DOHH2 (cell line): ENCODE measurements at regions not wholly inside any gene's neighbourhood (a gene's known extent, or its start where the extent isn't known, plus 50 kb on each side); places are given as distances from the start of the nearest gene placed in this dataset.

Experiments
- H3F3A ChIP-seq: fragments of 200-600 bp; sonication (generic), shearing (Covaris generic); 2 replicates; pipeline ENCODE4 v1.6.0; 2016; ENCODE audit warnings: antibody characterized with exemption, mild to moderate bottlenecking; ENCODE audit not compliant: control insufficient read depth, insufficient read depth
- H3K27ac ChIP-seq: fragments of 200-600 bp; sonication (generic); 2 replicates; pipeline ENCODE4 v1.5.1; 2014; ENCODE audit warnings: low read depth, mild to moderate bottlenecking, low read length, moderate library complexity
- H3K27me3 ChIP-seq: fragments of 200-600 bp; sonication (generic); 2 replicates; pipeline ENCODE4 v1.6.1; 2014; ENCODE audit warnings: mild to moderate bottlenecking, low read length, mixed read lengths; ENCODE audit not compliant: control insufficient read depth
- H3K36me3 ChIP-seq: fragments of 200-600 bp; sonication (generic); 2 replicates; pipeline ENCODE4 v1.6.1; 2014; ENCODE audit warnings: mild to moderate bottlenecking, low read length, moderate library complexity, mixed read lengths; ENCODE audit not compliant: control insufficient read depth
- H3K4me1 ChIP-seq: fragments of 200-600 bp; sonication (generic); 2 replicates; pipeline ENCODE4 v1.6.1; 2014; ENCODE audit warnings: mild to moderate bottlenecking, low read length, mixed read lengths; ENCODE audit not compliant: control insufficient read depth
- H3K4me2 ChIP-seq: fragments of 200-600 bp; sonication (generic); 2 replicates; pipeline ENCODE4 v1.6.0; 2014; ENCODE audit warnings: mild to moderate bottlenecking, low read length, moderate library complexity
- H3K4me3 ChIP-seq: fragments of 200-600 bp; sonication (generic); 2 replicates; pipeline ENCODE4 v1.5.1; 2014; ENCODE audit warnings: mild to moderate bottlenecking, low read length, mixed read lengths
- H3K79me2 ChIP-seq: fragments of 200-600 bp; sonication (generic); 2 replicates; pipeline ENCODE4 v1.6.1; 2014; ENCODE audit warnings: mild to moderate bottlenecking, low read length, mixed read lengths; ENCODE audit not compliant: control insufficient read depth
- H3K9me2 ChIP-seq: fragments of 200-600 bp; sonication (generic); replicated peaks from 2 replicates; pipeline ENCODE4 v1.6.1; 2014; ENCODE audit warnings: mild to moderate bottlenecking, low read length, mixed read lengths; ENCODE audit not compliant: control insufficient read depth
- H3K9me3 ChIP-seq: fragments of 200-600 bp; sonication (generic); 2 replicates; pipeline ENCODE4 v1.6.1; 2014; ENCODE audit warnings: antibody characterized with exemption, low read length, mixed read lengths; ENCODE audit not compliant: control insufficient read depth, insufficient read depth
- H4K20me1 ChIP-seq: fragments of 200-600 bp; sonication (generic); 2 replicates; pipeline ENCODE4 v1.6.0; 2014; ENCODE audit warnings: low read depth, mild to moderate bottlenecking, antibody characterized with exemption, low read length, moderate library complexity; ENCODE audit not compliant: control insufficient read depth, insufficient read depth
- EZH2phosphoT487 ChIP-seq: fragments of 200-600 bp; sonication (generic); IDR thresholded peaks from 2 replicates; pipeline ENCODE4 v1.6.1; 2017; ENCODE audit warnings: borderline replicate concordance, mild to moderate bottlenecking, antibody characterized with exemption, low read length, moderate library complexity, mixed read lengths
- TF ChIP-seq, protein P1 (sequence below): fragments of 200-600 bp; sonication (generic); IDR thresholded peaks from one replicate; pipeline ENCODE4 v1.5.1; 2014; ENCODE audit warnings: antibody characterized with exemption, mild to moderate bottlenecking, low read depth, low read length; ENCODE audit not compliant: poor library complexity, severe bottlenecking

DNA sequence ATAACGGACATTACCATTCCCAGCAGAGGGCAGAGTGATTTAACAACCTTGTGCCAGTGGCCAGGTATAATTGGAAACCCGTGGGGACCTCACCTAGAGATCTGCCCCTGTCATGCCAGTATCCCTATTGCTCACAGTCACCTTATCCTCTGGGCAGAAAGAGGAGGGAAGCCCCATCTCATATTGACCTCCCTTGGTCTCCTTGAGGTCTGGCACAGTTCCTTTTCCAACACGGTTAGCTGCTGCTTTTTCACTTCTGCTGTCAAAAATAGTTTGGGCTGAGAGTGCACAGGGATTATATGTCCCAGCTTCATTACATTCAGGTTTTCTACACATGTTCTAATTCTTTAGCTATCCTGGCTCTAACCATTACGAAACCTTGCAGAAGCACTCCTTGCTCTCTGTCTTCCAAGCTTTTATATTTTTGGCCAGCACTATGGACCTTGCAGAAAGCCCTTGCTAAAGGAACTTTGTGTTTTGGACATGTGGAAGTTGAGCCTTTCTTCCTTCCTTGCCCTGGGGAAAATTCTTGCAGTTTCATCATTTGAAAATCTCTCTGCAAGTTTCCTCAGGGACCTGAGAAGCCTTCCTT, 111.7 kb upstream of the MIS18BP1 start:
- TF ChIP-seq, protein P1, sequence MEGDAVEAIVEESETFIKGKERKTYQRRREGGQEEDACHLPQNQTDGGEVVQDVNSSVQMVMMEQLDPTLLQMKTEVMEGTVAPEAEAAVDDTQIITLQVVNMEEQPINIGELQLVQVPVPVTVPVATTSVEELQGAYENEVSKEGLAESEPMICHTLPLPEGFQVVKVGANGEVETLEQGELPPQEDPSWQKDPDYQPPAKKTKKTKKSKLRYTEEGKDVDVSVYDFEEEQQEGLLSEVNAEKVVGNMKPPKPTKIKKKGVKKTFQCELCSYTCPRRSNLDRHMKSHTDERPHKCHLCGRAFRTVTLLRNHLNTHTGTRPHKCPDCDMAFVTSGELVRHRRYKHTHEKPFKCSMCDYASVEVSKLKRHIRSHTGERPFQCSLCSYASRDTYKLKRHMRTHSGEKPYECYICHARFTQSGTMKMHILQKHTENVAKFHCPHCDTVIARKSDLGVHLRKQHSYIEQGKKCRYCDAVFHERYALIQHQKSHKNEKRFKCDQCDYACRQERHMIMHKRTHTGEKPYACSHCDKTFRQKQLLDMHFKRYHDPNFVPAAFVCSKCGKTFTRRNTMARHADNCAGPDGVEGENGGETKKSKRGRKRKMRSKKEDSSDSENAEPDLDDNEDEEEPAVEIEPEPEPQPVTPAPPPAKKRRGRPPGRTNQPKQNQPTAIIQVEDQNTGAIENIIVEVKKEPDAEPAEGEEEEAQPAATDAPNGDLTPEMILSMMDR, result no peak
- TF ChIP-seq EZH2phosphoT487, result no peak
- no peak overlapping the region for H3K27ac ChIP-seq
- no peak overlapping the region for H3K4me3 ChIP-seq
- H4K20me1 ChIP-seq, result no peaks in the 10 kb centered on the region
- H3K4me1 ChIP-seq, result no peaks in the 10 kb centered on the region
- no peak overlapping the region for H3K4me2 ChIP-seq
- no peaks in the 10 kb centered on the region for H3F3A ChIP-seq
- H3K9me3 ChIP-seq, result no peaks in the 10 kb centered on the region
- no peaks in the 10 kb centered on the region for H3K36me3 ChIP-seq
- H3K9me2 ChIP-seq, result no peaks in the 10 kb centered on the region
- no peaks in the 10 kb centered on the region for H3K79me2 ChIP-seq
- no peaks in the 10 kb centered on the region for H3K27me3 ChIP-seq

DNA sequence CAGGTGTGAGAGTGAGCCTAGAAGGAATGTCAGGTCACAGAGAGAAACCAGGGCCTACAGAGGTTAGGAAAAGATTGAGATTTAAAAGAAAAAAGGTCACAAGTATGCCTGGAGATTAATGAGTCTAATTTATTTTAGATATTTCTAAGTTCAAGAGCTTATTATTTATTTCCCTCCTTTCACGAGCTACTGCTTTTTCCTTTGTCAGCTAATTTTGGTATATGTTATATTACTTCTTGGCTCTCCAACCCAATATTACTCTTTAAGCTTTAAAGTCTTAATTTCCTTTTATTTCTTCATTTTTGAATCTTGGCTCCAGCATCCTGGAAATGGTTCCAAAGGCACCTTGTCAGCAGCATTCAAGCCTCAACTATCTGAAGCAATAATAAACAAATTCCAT, 109.5 kb upstream of the MIS18BP1 start:
- Histone ChIP-seq H4K20me1 (no peaks in the 10 kb centered on the region), H3K27ac (no peak overlapping the region), H3K27me3 (no peaks in the 10 kb centered on the region), H3K9me3 (no peaks in the 10 kb centered on the region), H3F3A (no peaks in the 10 kb centered on the region), H3K4me2 (no peak overlapping the region), H3K4me3 (no peak overlapping the region), H3K36me3 (no peaks in the 10 kb centered on the region), H3K9me2 (no peaks in the 10 kb centered on the region), H3K4me1 (no peaks in the 10 kb centered on the region), H3K79me2 (no peaks in the 10 kb centered on the region)
- TF ChIP-seq, protein P1, result no peak
- no peak for TF ChIP-seq EZH2phosphoT487

DNA sequence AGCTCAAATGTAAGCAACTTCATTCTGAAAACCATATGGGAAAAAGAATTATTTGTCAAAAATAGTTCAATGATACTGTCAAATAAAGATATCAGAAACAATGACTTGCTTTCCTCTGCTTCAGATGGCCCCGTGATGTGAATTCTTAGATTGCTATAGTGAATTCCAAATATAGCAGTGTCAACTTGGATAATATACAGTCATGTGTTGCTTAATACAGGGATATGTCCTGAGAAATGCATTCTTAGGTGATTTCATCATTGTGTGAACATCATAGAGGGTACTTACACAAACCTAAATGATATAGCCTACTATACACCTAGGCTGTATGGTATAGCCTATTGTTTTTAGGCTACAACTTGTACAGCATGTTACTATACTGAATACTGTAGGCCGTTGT, 108.7 kb upstream of the MIS18BP1 start:
- Histone ChIP-seq H3K9me3 (no peaks in the 10 kb centered on the region), H3K4me3 (no peak overlapping the region), H4K20me1 (no peaks in the 10 kb centered on the region), H3K4me2 (no peak overlapping the region), H3K27me3 (no peaks in the 10 kb centered on the region), H3K9me2 (no peaks in the 10 kb centered on the region), H3K79me2 (no peaks in the 10 kb centered on the region), H3K4me1 (no peaks in the 10 kb centered on the region), H3F3A (no peaks in the 10 kb centered on the region), H3K36me3 (no peaks in the 10 kb centered on the region), H3K27ac (no peak overlapping the region)
- TF ChIP-seq EZH2phosphoT487, result no peak
- TF ChIP-seq, protein P1, result no peak

DNA sequence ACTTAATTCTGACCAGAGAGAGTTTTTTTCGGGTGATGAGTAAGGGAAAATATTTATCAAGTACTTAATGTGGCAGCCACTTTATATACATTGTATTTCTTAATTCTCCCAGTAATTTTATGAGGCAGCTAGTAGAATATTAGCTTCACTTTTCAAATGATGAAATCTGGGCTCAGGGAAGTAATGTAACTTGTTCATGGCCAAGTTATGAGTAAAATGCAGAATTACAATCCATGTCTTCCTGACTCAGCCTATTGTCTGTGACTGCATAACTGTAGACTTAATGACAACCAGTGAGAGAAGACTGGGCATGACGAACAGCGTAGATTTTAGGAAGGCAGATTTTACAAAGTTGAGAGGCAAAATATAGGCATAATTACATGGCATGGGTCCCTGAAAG, 106.7 kb upstream of the MIS18BP1 start:
- Histone ChIP-seq H4K20me1 (no peaks in the 10 kb centered on the region), H3K9me2 (no peaks in the 10 kb centered on the region), H3K4me1 (no peaks in the 10 kb centered on the region), H3K27ac (no peak overlapping the region), H3K36me3 (no peaks in the 10 kb centered on the region), H3K4me3 (no peak overlapping the region), H3K79me2 (no peaks in the 10 kb centered on the region), H3K4me2 (no peak overlapping the region), H3K27me3 (no peaks in the 10 kb centered on the region), H3K9me3 (no peaks in the 10 kb centered on the region), H3F3A (no peaks in the 10 kb centered on the region)
- TF ChIP-seq, protein P1, result no peak
- TF ChIP-seq EZH2phosphoT487, result no peak
